ENCODE measurements at regions not wholly inside any gene's neighbourhood (a gene's known extent, or its start where the extent isn't known, plus 50 kb on each side); places are given as distances from the start of the nearest gene placed in this dataset.

GRCh38 chr18:78624646-78625279 is 354.9 kb upstream of the SALL3 start:
- Histone ChIP-seq H4K20me1 (ENCODE audit: control insufficient read depth, extremely low read depth, insufficient read depth, low read length) (no peaks in the 10 kb centered on the region), H3K36me3 (ENCODE audit: control insufficient read depth, insufficient read depth, low read length) (no peaks in the 10 kb centered on the region), H2AFZ (ENCODE audit: low read length) (no peak overlapping the region), H3K4me1 (ENCODE audit: control insufficient read depth, extremely low read depth, insufficient read depth, low read length) (no peaks in the 10 kb centered on the region), H3K4me3 (replicated peaks in 1 of 4; ENCODE audit: control extremely low read depth in 1 of 4, insufficient read depth in 1 of 4, low read depth in 3 of 4, low read length in 4 of 4) (no peak overlapping the region), H3K27me3 (ENCODE audit: control insufficient read depth, insufficient read depth, low read length) (no peaks in the 10 kb centered on the region), H3K4me2 (ENCODE audit: extremely low read depth, insufficient read depth, low read length) (no peak overlapping the region), H3K79me2 (ENCODE audit: control insufficient read depth, insufficient read depth, low read length) (no peaks in the 10 kb centered on the region), H3K9ac (ENCODE audit: insufficient read depth, low read length) (no peak overlapping the region), H3K9me3 (ENCODE audit: control insufficient read depth, insufficient read depth, low read depth, low read length) (no peaks in the 10 kb centered on the region), H3K27ac (ENCODE audit: insufficient read depth, low read length) (no peak overlapping the region)
- no peak for TF ChIP-seq CTCF (conservative IDR thresholded peaks at IDR 0.05 in 1 of 2, IDR thresholded peaks at IDR 0.05 in 1 of 2; ENCODE audit: low read depth in 1 of 2, low read length in 2 of 2)
- no peak for TF ChIP-seq EZH2 (IDR thresholded peaks at IDR 0.05; ENCODE audit: low read length, missing control alignments)
- no peak for DNase-seq (ENCODE audit: low read depth in 2 of 2)

GRCh38 chr18:78625847-78626246 is 353.8 kb upstream of the SALL3 start:
- no peaks in the 10 kb centered on the region for H3K4me1 ChIP-seq (ENCODE audit: control insufficient read depth, extremely low read depth, insufficient read depth, low read length)
- H3K4me3 ChIP-seq (replicated peaks in 1 of 4; ENCODE audit: control extremely low read depth in 1 of 4, insufficient read depth in 1 of 4, low read depth in 3 of 4, low read length in 4 of 4), result no peak overlapping the region
- H3K4me2 ChIP-seq (ENCODE audit: extremely low read depth, insufficient read depth, low read length), result no peak overlapping the region
- H3K9ac ChIP-seq (ENCODE audit: insufficient read depth, low read length), result no peak overlapping the region
- H3K79me2 ChIP-seq (ENCODE audit: control insufficient read depth, insufficient read depth, low read length), result no peaks in the 10 kb centered on the region
- H3K27ac ChIP-seq (ENCODE audit: insufficient read depth, low read length), result no peak overlapping the region
- H3K9me3 ChIP-seq (ENCODE audit: control insufficient read depth, insufficient read depth, low read depth, low read length), result no peaks in the 10 kb centered on the region
- H4K20me1 ChIP-seq (ENCODE audit: control insufficient read depth, extremely low read depth, insufficient read depth, low read length), result no peaks in the 10 kb centered on the region
- H3K27me3 ChIP-seq (ENCODE audit: control insufficient read depth, insufficient read depth, low read length), result no peaks in the 10 kb centered on the region
- no peak overlapping the region for H2AFZ ChIP-seq (ENCODE audit: low read length)
- no peak for DNase-seq (ENCODE audit: low read depth in 2 of 2)
- TF ChIP-seq EZH2 (IDR thresholded peaks at IDR 0.05; ENCODE audit: low read length, missing control alignments) (no peak), CTCF (conservative IDR thresholded peaks at IDR 0.05 in 1 of 2, IDR thresholded peaks at IDR 0.05 in 1 of 2; ENCODE audit: low read depth in 1 of 2, low read length in 2 of 2) (no peak)
- no peaks in the 10 kb centered on the region for H3K36me3 ChIP-seq (ENCODE audit: control insufficient read depth, insufficient read depth, low read length)

- Histone ChIP-seq H3K79me2 (ENCODE audit: control insufficient read depth, insufficient read depth, low read length) (no peaks in the 10 kb centered on the region), H3K4me1 (ENCODE audit: control insufficient read depth, extremely low read depth, insufficient read depth, low read length) (no peaks in the 10 kb centered on the region), H3K9ac (ENCODE audit: insufficient read depth, low read length) (no peak overlapping the region), H3K4me3 (replicated peaks in 1 of 4; ENCODE audit: control extremely low read depth in 1 of 4, insufficient read depth in 1 of 4, low read depth in 3 of 4, low read length in 4 of 4) (no peak overlapping the region), H2AFZ (ENCODE audit: low read length) (no peak overlapping the region), H3K9me3 (ENCODE audit: control insufficient read depth, insufficient read depth, low read depth, low read length) (no peaks in the 10 kb centered on the region), H3K36me3 (ENCODE audit: control insufficient read depth, insufficient read depth, low read length) (no peaks in the 10 kb centered on the region), H3K27me3 (ENCODE audit: control insufficient read depth, insufficient read depth, low read length) (no peaks in the 10 kb centered on the region), H3K4me2 (ENCODE audit: extremely low read depth, insufficient read depth, low read length) (no peak overlapping the region), H3K27ac (ENCODE audit: insufficient read depth, low read length) (no peak overlapping the region), H4K20me1 (ENCODE audit: control insufficient read depth, extremely low read depth, insufficient read depth, low read length) (no peaks in the 10 kb centered on the region)
- TF ChIP-seq CTCF (conservative IDR thresholded peaks at IDR 0.05 in 1 of 2, IDR thresholded peaks at IDR 0.05 in 1 of 2; ENCODE audit: low read depth in 1 of 2, low read length in 2 of 2), result no peak
- TF ChIP-seq EZH2 (IDR thresholded peaks at IDR 0.05; ENCODE audit: low read length, missing control alignments), result no peak
- no peak for DNase-seq (ENCODE audit: low read depth in 2 of 2)
These were observed 351.9 kb upstream of the SALL3 start for GRCh38 chr18:78627551-78628346.

Measured in fibroblast of lung (primary cell).